Upper lobe of left lung (tissue), 4 donors: ENCODE measurements at regions not wholly inside any gene's neighbourhood (a gene's known extent, or its start where the extent isn't known, plus 50 kb on each side); places are given as distances from the start of the nearest gene placed in this dataset.

ENCODE experiments used
- POLR2A ChIP-seq, 4 donors: fragments of 450-650 bp; IDR thresholded peaks; one replicate each; pipeline ENCODE4 v1.5.1; 2016 to 2017; ENCODE audit warnings: antibody characterized with exemption in 4 of 4, mild to moderate bottlenecking in 2 of 4
- POLR2AphosphoS5 ChIP-seq, 2 donors: sonication (generic); formaldehyde crosslinking; IDR thresholded peaks; one replicate each; pipeline ENCODE4 v1.5.1; 2017; ENCODE audit warnings: antibody characterized with exemption in 2 of 2
- TF ChIP-seq, protein P1 (sequence below), 6 experiments: fragments of 450-650 bp in 4 of 6; fragments of 200-600 bp in 2 of 6; sonication (generic) in 2 of 6; IDR thresholded peaks; one replicate each; pipeline ENCODE4 v1.5.1; 2016 to 2019; ENCODE audit warnings: antibody characterized with exemption in 6 of 6

DNA sequence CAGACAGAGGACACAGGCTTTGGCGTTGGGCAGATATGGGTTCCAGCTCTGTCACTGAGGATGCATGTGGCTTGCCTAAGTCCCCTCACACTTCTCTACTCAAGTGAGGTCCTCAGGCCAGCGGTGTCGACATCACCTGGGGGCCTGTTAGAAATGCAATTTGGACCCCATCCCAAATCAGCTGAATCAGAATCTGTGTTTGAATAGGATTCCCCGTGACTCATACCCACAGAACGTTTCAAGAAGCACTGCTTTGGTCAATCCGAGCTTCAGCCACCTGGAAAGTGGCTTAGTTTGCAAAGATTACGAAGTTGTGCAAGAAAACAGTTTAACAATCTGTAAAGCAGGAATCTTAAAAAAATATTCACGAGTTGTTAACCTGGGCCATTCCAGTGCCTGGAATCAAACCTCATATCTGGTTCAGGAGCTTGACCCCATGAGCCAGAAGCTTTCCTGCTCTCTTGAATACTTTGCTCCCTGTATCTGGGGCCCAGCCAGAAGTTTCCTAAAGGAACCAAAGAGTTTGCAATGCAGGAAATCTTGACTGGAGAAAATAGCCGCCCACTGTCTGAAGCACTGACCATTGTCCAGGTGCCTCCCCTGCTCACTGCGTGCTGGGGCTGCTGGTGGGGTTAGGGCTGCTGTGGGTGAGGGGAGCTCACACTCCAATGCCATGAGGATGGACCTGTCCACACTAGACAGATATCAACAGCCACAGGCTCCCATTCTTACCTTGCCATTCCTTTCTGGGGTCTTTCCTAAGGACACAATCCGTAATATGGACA, 208.5 kb upstream of the LINGO1 start:
- TF ChIP-seq POLR2A (IDR thresholded peaks at IDR 0.05) = no peak
- TF ChIP-seq, protein P1, sequence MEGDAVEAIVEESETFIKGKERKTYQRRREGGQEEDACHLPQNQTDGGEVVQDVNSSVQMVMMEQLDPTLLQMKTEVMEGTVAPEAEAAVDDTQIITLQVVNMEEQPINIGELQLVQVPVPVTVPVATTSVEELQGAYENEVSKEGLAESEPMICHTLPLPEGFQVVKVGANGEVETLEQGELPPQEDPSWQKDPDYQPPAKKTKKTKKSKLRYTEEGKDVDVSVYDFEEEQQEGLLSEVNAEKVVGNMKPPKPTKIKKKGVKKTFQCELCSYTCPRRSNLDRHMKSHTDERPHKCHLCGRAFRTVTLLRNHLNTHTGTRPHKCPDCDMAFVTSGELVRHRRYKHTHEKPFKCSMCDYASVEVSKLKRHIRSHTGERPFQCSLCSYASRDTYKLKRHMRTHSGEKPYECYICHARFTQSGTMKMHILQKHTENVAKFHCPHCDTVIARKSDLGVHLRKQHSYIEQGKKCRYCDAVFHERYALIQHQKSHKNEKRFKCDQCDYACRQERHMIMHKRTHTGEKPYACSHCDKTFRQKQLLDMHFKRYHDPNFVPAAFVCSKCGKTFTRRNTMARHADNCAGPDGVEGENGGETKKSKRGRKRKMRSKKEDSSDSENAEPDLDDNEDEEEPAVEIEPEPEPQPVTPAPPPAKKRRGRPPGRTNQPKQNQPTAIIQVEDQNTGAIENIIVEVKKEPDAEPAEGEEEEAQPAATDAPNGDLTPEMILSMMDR (IDR thresholded peaks at IDR 0.05) = no peak
- no peak for TF ChIP-seq POLR2AphosphoS5 (IDR thresholded peaks at IDR 0.05)
